Cardiac muscle cell (in vitro differentiated cells and primary cell): ENCODE measurements at regions not wholly inside any gene's neighbourhood (a gene's known extent, or its start where the extent isn't known, plus 50 kb on each side); places are given as distances from the start of the nearest gene placed in this dataset.

Source experiments
- DNase-seq, 2 donors: peaks; one replicate each; pipeline versions ENCODE4 v3.0.0 to v3.0.0-alpha.2; 2010 to 2017; ENCODE audit warnings: low read depth in 1 of 2, low spot score in 1 of 2
- H3K27ac ChIP-seq: fragments of 200-600 bp; sonication (generic); 2 replicates; pipeline ENCODE4 v1.5.1; 2016
- H3K27me3 ChIP-seq: fragments of 200-600 bp; sonication (generic); 2 replicates; pipeline ENCODE4 v1.6.0; 2016; ENCODE audit warnings: control low read depth
- H3K36me3 ChIP-seq: fragments of 200-600 bp; sonication (generic); 2 replicates; pipeline ENCODE4 v1.5.1; 2016; ENCODE audit warnings: control low read depth
- H3K4me1 ChIP-seq: fragments of 200-600 bp; sonication (generic); 2 replicates; pipeline ENCODE4 v1.8.1; 2017; ENCODE audit warnings: low read depth, mild to moderate bottlenecking, mixed run types
- H3K4me3 ChIP-seq: fragments of 200-600 bp; sonication (generic); 2 replicates; pipeline ENCODE4 v1.5.1; 2016; ENCODE audit warnings: mild to moderate bottlenecking
- H3K9me3 ChIP-seq: fragments of 200-600 bp; sonication (generic); 2 replicates; pipeline ENCODE4 v1.5.1; 2017; ENCODE audit warnings: low read depth, mild to moderate bottlenecking, control low read depth
- CTCF ChIP-seq: IDR thresholded peaks from 2 replicates; pipeline ENCODE4 v1.5.1; 2012; ENCODE audit warnings: low read depth, mild to moderate bottlenecking, low read length

DNA sequence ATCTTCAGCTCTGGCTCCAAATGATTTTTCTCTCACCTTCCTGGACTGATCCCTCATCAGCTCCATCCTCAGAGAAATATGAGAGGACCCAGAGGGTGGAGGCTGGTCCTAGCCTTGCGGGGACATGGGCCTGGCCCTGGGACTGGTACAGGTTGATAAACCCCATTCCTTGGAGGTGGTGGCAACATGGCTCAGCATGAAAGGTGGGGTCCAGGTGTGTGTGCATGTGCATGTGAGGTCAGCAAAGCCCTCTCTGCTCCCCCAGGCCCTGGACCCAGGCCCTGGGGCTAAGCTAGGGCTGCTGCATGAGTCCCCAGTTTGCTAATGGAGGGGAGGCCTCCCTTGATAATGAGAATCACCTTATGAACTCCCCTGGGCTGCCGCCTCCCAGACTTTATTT, 363.1 kb downstream of the MATN1 start:
- H3K9me3 ChIP-seq = no peaks in the 10 kb centered on the region
- no peak for DNase-seq
- no peaks in the 10 kb centered on the region for H3K27me3 ChIP-seq
- H3K4me1 ChIP-seq = no peaks in the 10 kb centered on the region
- no peaks in the 10 kb centered on the region for H3K36me3 ChIP-seq
- no peak for TF ChIP-seq CTCF
- H3K27ac ChIP-seq = no peak overlapping the region
- no peak overlapping the region for H3K4me3 ChIP-seq

- Histone ChIP-seq H3K4me3 (no peak overlapping the region), H3K27ac (no peak overlapping the region), H3K9me3 (no peaks in the 10 kb centered on the region), H3K4me1 (no peaks in the 10 kb centered on the region), H3K27me3 (no peaks in the 10 kb centered on the region), H3K36me3 (no peaks in the 10 kb centered on the region)
- no peak for TF ChIP-seq CTCF
- no peak for DNase-seq
Measured at GRCh38 chr1:30359539-30360220, 363.7 kb downstream of the MATN1 start.

DNA sequence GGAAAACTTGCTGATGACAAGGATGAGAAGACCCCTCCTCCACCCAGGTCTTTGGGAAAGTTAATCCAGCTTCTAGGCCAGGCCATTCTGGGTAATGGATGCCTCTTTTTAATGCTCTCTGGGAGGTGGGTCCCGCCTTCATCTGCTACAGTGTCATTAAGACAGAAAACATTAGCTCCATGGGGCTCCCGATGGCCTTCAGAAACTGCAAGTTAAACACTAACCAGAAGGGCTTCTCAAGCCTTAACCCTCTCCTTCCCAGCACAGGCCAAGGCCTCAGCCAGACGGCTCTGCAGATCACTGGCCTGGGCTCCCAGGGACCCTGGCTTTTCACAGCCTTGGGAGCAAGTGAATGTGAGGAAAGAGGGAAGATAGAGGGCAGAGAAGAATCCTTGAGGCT, 364.9 kb downstream of the MATN1 start:
- Histone ChIP-seq H3K36me3 (no peaks in the 10 kb centered on the region), H3K27ac (no peak overlapping the region), H3K4me1 (peaks cover 4% of the 10 kb centered on the region), H3K27me3 (no peaks in the 10 kb centered on the region), H3K4me3 (no peak overlapping the region), H3K9me3 (no peaks in the 10 kb centered on the region)
- DNase-seq = no peak
- no peak for TF ChIP-seq CTCF

GRCh38 chr1:30356839-30357238, 366.5 kb downstream of the MATN1 start:
- H3K27me3 ChIP-seq = no peaks in the 10 kb centered on the region
- TF ChIP-seq CTCF = no peak
- DNase-seq = no peak
- H3K4me3 ChIP-seq = no peak overlapping the region
- no peaks in the 10 kb centered on the region for H3K36me3 ChIP-seq
- H3K27ac ChIP-seq = no peak overlapping the region
- peaks cover 4% of the 10 kb centered on the region for H3K4me1 ChIP-seq
- no peaks in the 10 kb centered on the region for H3K9me3 ChIP-seq

DNA sequence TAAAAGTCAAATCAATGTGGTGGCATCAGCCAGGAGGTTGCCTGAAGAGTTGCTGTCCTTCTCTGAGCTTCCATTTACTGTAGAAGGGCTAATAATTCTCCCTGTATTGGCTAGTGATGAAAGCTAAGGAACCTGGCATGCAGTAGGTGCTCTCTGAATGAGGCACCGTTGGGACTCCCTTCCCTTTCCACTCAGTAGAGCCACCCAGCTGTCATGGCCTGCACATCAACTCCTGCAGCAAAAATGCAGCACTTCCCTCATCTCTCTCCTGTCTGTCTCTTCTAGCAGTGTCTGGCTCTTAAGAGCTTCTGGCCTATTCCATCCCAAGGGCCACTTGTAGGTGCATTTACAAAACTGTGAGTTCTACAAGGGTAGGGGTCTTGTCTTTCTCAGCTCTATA, 369.0 kb downstream of the MATN1 start:
- DNase-seq = no peak
- Histone ChIP-seq H3K4me1 (peaks cover 4% of the 10 kb centered on the region), H3K27ac (no peak overlapping the region), H3K9me3 (no peaks in the 10 kb centered on the region), H3K27me3 (no peaks in the 10 kb centered on the region), H3K4me3 (no peak overlapping the region), H3K36me3 (no peaks in the 10 kb centered on the region)
- TF ChIP-seq CTCF = no peak
